Non-pigmented ciliary epithelial cell (primary cell): ENCODE measurements at regions not wholly inside any gene's neighbourhood (a gene's known extent, or its start where the extent isn't known, plus 50 kb on each side); places are given as distances from the start of the nearest gene placed in this dataset.
A peak's percentile ranks its signal among the peaks of the same experiment; 100 is the strongest.

ENCODE experiments used
- DNase-seq: peaks from one replicate; pipeline ENCODE4 v3.0.0-alpha.2; 2010; ENCODE audit warnings: low read depth

GRCh38 chr1:239888639-239889038 is 203.0 kb upstream of the FMN2 start:
- no peak for DNase-seq

GRCh38 chr1:239891621-239892358 is 199.9 kb upstream of the FMN2 start:
- no peak for DNase-seq

GRCh38 chr1:239892602-239893001 is 199.1 kb upstream of the FMN2 start:
- DNase-seq, result no peak

- no peak for DNase-seq
Measured at GRCh38 chr1:239893127-239893731, 198.5 kb upstream of the FMN2 start.

GRCh38 chr1:239896569-239896968 is 195.1 kb upstream of the FMN2 start:
- no peak for DNase-seq

GRCh38 chr1:239896980-239897379 is 194.7 kb upstream of the FMN2 start:
- DNase-seq, result no peak

GRCh38 chr1:239897458-239897857 is 194.2 kb upstream of the FMN2 start:
- DNase-seq, result no peak

- peak; percentile 44 for DNase-seq
Measured at GRCh38 chr1:239898062-239898730, 193.5 kb upstream of the FMN2 start.

GRCh38 chr1:239899747-239900146 is 191.9 kb upstream of the FMN2 start:
- DNase-seq, result no peak

- DNase-seq, result no peak
Measured at GRCh38 chr1:239906394-239906793, 185.3 kb upstream of the FMN2 start.

GRCh38 chr1:239909898-239910297 is 181.8 kb upstream of the FMN2 start:
- no peak for DNase-seq

GRCh38 chr1:239912471-239912870 is 179.2 kb upstream of the FMN2 start:
- DNase-seq, result no peak

- DNase-seq, result no peak
Measured at GRCh38 chr1:239913141-239913585, 178.5 kb upstream of the FMN2 start.

- peak; percentile 15 for DNase-seq
Measured at GRCh38 chr1:239914751-239915231, 176.9 kb upstream of the FMN2 start.

- DNase-seq, result no peak
Measured at GRCh38 chr1:239918634-239919033, 173.0 kb upstream of the FMN2 start.

GRCh38 chr1:239920214-239920613 is 171.5 kb upstream of the FMN2 start:
- no peak for DNase-seq

- DNase-seq, result no peak
Measured at GRCh38 chr1:239922778-239923522, 168.7 kb upstream of the FMN2 start.

GRCh38 chr1:239924741-239925350 is 166.8 kb upstream of the FMN2 start:
- DNase-seq, result no peak

GRCh38 chr1:239926184-239926583 is 165.5 kb upstream of the FMN2 start:
- no peak for DNase-seq

- no peak for DNase-seq
Measured at GRCh38 chr1:239929317-239929716, 162.4 kb upstream of the FMN2 start.

- DNase-seq, result no peak
Measured at GRCh38 chr1:239930686-239931262, 160.9 kb upstream of the FMN2 start.

GRCh38 chr1:239931341-239931740 is 160.3 kb upstream of the FMN2 start:
- no peak for DNase-seq
